NT2/D1 (cell line): ENCODE measurements at regions not wholly inside any gene's neighbourhood (a gene's known extent, or its start where the extent isn't known, plus 50 kb on each side); places are given as distances from the start of the nearest gene placed in this dataset.

ENCODE experiments used
- SUZ12 ChIP-seq: IDR thresholded peaks from 2 replicates; pipeline ENCODE4 v1.6.1; 2011; ENCODE audit not compliant: insufficient read length, insufficient read depth; ENCODE audit errors: extremely low read depth
- ZNF274 ChIP-seq: IDR thresholded peaks from 2 replicates; pipeline ENCODE4 v1.6.1; 2011; ENCODE audit warnings: mild to moderate bottlenecking, low read depth, low read length

DNA sequence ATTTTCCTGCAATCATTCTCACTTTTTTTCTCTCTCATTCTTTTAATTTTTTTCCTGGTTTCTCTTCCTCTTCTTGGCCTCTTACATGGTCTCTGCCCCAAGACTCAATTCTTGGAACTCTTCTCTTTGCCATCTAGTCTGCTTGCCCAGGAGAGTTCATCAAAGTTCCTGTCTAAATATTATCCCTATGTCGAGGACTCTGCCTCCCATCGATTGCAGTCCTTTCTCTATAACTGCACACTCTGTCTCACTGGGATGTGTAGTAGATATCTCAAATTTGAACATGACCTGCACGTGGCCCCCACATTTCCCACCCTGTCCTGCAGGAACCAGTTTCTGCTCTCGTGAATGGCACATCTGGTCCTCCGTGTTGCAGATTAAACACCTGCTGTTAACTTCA is 204.7 kb upstream of the TMTC4 start:
- TF ChIP-seq SUZ12 (no peak), ZNF274 (no peak)
